Endothelial cell of umbilical vein (primary cell): ENCODE measurements at regions not wholly inside any gene's neighbourhood (a gene's known extent, or its start where the extent isn't known, plus 50 kb on each side); places are given as distances from the start of the nearest gene placed in this dataset.

ENCODE experiments used
- BruUV-seq: library from RNA; stranded (reverse); fragments of 400-500 nt; replicated peaks from 2 replicates; lab custom pipeline; 2021; lab: Mats Ljungman, UMichigan
- CTCF ChIA-PET: fragments of 300-600, 350-600 bp; sonication (Branson Sonifier 250); formaldehyde crosslinking; loops from one replicate; lab custom pipeline; 2021; ENCODE audit warnings: antibody characterized with exemption, inconsistent platforms; lab: Charles Lee
- POLR2A ChIA-PET: fragments of 300-600, 350-600 bp; sonication (Branson Sonifier 250); formaldehyde crosslinking; loops from one replicate; lab custom pipeline; 2021; ENCODE audit warnings: antibody characterized with exemption, inconsistent platforms; lab: Charles Lee
- DNase-seq: peaks from one replicate; pipeline ENCODE4 v3.0.0-alpha.2; 2011; ENCODE audit warnings: low read depth, low spot score
- FAIRE-seq: peaks from 2 replicates; lab custom pipeline; 2011; peaks lifted over from hg19 to GRCh38; lab: Jason Lieb, UNC
- H2AFZ ChIP-seq: 2 replicates; pipeline ENCODE4 v1.6.0; 2012; ENCODE audit warnings: low read depth, low read length, control low read depth, inconsistent platforms
- H3K27ac ChIP-seq: 2 replicates; pipeline ENCODE4 v1.5.1; 2011; ENCODE audit warnings: low read depth, mild to moderate bottlenecking, control low read depth, low read length, moderate library complexity; ENCODE audit not compliant: insufficient read depth
- H3K27me3 ChIP-seq, 2 experiments: 2 replicates each; pipeline versions ENCODE4 v1.6.0 to v1.6.1; 2011; ENCODE audit warnings: low read length in 2 of 2, mixed read lengths in 1 of 2; ENCODE audit not compliant: control insufficient read depth in 2 of 2, insufficient read depth in 2 of 2
- H3K36me3 ChIP-seq, 2 experiments: 2 replicates in 1 of 2; 3 replicates in 1 of 2; pipeline ENCODE4 v1.5.1; 2011; ENCODE audit warnings: low read length in 2 of 2, mild to moderate bottlenecking in 1 of 2, moderate library complexity in 1 of 2; ENCODE audit not compliant: control insufficient read depth in 2 of 2, insufficient read depth in 2 of 2; ENCODE audit errors: extremely low read depth in 1 of 2
- H3K4me1 ChIP-seq: 3 replicates; pipeline ENCODE4 v1.5.1; 2011; ENCODE audit warnings: mild to moderate bottlenecking, low read length; ENCODE audit not compliant: control insufficient read depth, insufficient read depth; ENCODE audit errors: extremely low read depth
- H3K4me2 ChIP-seq: 2 replicates; pipeline ENCODE4 v1.6.1; 2011; ENCODE audit warnings: low read length, control low read depth, mixed read lengths; ENCODE audit not compliant: insufficient read depth
- H3K4me3 ChIP-seq, 3 experiments: fragments of 200-600 bp in 1 of 3; sonication (generic), shearing (Covaris generic) in 1 of 3; replicated peaks in 1 of 3; 2 replicates each; pipeline ENCODE4 v1.5.1; 2011 to 2016; ENCODE audit warnings: control low read depth in 3 of 3, low read length in 3 of 3, mild to moderate bottlenecking in 2 of 3, inconsistent platforms in 1 of 3, low read depth in 1 of 3, moderate library complexity in 1 of 3; ENCODE audit not compliant: insufficient read depth in 1 of 3
- H3K79me2 ChIP-seq: 2 replicates; pipeline ENCODE4 v1.6.0; 2012; ENCODE audit warnings: low read length, inconsistent platforms; ENCODE audit not compliant: control insufficient read depth, insufficient read depth
- H3K9ac ChIP-seq: replicated peaks from 2 replicates; pipeline ENCODE3; 2011; ENCODE audit warnings: low read length, control low read depth; ENCODE audit not compliant: insufficient read depth; ENCODE audit errors: extremely low read depth
- H3K9me1 ChIP-seq: replicated peaks from 3 replicates; pipeline ENCODE4 v1.6.0; 2011; ENCODE audit warnings: mild to moderate bottlenecking, low read length; ENCODE audit not compliant: control insufficient read depth, insufficient read depth; ENCODE audit errors: extremely low read depth
- H3K9me3 ChIP-seq: replicated peaks from 2 replicates; pipeline ENCODE4 v1.5.1; 2012; ENCODE audit warnings: low read length, inconsistent platforms; ENCODE audit not compliant: control insufficient read depth, insufficient read depth
- H4K20me1 ChIP-seq: replicated peaks from 2 replicates; pipeline ENCODE3; 2011; ENCODE audit warnings: mild to moderate bottlenecking, low read length; ENCODE audit not compliant: control insufficient read depth, insufficient read depth; ENCODE audit errors: extremely low read depth
- EZH2 ChIP-seq: IDR thresholded peaks from 2 replicates; pipeline ENCODE4 v1.6.1; 2012; ENCODE audit warnings: borderline replicate concordance, low read depth, mild to moderate bottlenecking, moderate library complexity, low read length, inconsistent platforms; ENCODE audit not compliant: severe bottlenecking
- FOS ChIP-seq: IDR thresholded peaks from 2 replicates; pipeline ENCODE4 v1.6.1; 2011; ENCODE audit warnings: mild to moderate bottlenecking, low read length, moderate library complexity, borderline replicate concordance; ENCODE audit not compliant: insufficient read depth
- GATA2 ChIP-seq: IDR thresholded peaks from 2 replicates; pipeline ENCODE4 v1.7.0; 2011; ENCODE audit warnings: low read depth, mild to moderate bottlenecking, moderate library complexity, mixed read lengths, low read length; ENCODE audit not compliant: insufficient read length, insufficient read depth
- MYC ChIP-seq: IDR thresholded peaks from one replicate; pipeline ENCODE4 v1.6.1; 2011; ENCODE audit warnings: mild to moderate bottlenecking, low read depth, low read length
- POLR2A ChIP-seq: IDR thresholded peaks from 2 replicates; pipeline ENCODE4 v1.6.1; 2012; ENCODE audit warnings: low read depth, mild to moderate bottlenecking, control low read depth, low read length
- POLR2AphosphoS5 ChIP-seq: IDR thresholded peaks from 2 replicates; pipeline ENCODE4 v1.6.1; 2012; ENCODE audit warnings: low read depth, mild to moderate bottlenecking, control low read depth, low read length, moderate library complexity; ENCODE audit not compliant: insufficient read depth
- dilution Hi-C: fragments of 300-500 bp; cut with MboI; formaldehyde crosslinking; loops from one replicate; pipeline ENCODE4 v1.15.0; 2019; ENCODE audit warnings: low sequenced_read_pairs; ENCODE audit not compliant: extremely low pct_ligation_motif_present
- intact Hi-C: fragments of 100-400 bp; cut with micrococcal nuclease; formaldehyde crosslinking; loops from one replicate; pipeline ENCODE4 v1.10.0; 2022
- TF ChIP-seq, protein P1 (sequence below), 2 donors: IDR thresholded peaks; 1 replicate in 1 of 2; 2 replicates in 1 of 2; pipeline ENCODE4 v1.5.1; 2011; ENCODE audit warnings: low read length in 2 of 2, mild to moderate bottlenecking in 2 of 2, moderate library complexity in 2 of 2, control low read depth in 1 of 2, inconsistent platforms in 1 of 2, low read depth in 1 of 2; ENCODE audit not compliant: insufficient read depth in 1 of 2; ENCODE audit errors: extremely low read depth in 1 of 2
- TF ChIP-seq, protein P2 (sequence below): IDR thresholded peaks from 2 replicates; pipeline ENCODE4 v1.6.1; 2011; ENCODE audit not compliant: insufficient read depth, insufficient read length

DNA sequence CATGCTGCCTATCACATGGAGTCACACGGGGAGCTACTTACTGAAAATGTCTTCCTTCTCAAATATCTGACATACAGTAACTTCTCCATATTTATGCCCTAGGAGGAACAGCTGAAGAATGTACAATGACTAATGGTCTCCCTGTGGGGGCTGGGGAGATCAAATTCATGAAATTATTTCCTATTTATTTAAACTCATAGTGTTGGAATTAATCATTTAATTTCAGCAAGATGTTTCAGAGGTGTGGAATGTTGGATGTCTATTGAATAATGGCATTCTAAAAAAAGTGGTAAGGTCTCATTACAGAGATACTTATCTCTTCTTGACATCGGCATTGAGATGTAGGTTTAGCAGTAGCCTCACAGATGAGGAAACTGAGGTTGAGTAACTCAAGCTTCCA, 214.3 kb upstream of the CDH11 start:
- Histone ChIP-seq H3K4me1 (no peaks in the 10 kb centered on the region), H3K9me3 (no peaks in the 10 kb centered on the region), H3K9ac (no peak overlapping the region), H3K4me2 (no peak overlapping the region), H4K20me1 (no peaks in the 10 kb centered on the region), H3K36me3 (no peaks in the 10 kb centered on the region), H3K79me2 (no peaks in the 10 kb centered on the region), H3K9me1 (no peaks in the 10 kb centered on the region), H3K27ac (no peak overlapping the region), H3K27me3 (no peaks in the 10 kb centered on the region), H3K4me3 (no peak overlapping the region), H2AFZ (no peak overlapping the region)
- peak; percentile 32 for DNase-seq
- ChIA-PET CTCF (interaction anchor here (1.5 kb wide), 1 partner anchor 10 kb away, joined by 7 read pairs; no protein-coding TSS in a partner anchor), POLR2A (interaction anchor here (0.7 kb wide), 1 partner anchor 18 kb away, joined by 3 read pairs; no protein-coding TSS in a partner anchor)
- BruUV-seq, result no TSS peak
- TF ChIP-seq, protein P1, sequence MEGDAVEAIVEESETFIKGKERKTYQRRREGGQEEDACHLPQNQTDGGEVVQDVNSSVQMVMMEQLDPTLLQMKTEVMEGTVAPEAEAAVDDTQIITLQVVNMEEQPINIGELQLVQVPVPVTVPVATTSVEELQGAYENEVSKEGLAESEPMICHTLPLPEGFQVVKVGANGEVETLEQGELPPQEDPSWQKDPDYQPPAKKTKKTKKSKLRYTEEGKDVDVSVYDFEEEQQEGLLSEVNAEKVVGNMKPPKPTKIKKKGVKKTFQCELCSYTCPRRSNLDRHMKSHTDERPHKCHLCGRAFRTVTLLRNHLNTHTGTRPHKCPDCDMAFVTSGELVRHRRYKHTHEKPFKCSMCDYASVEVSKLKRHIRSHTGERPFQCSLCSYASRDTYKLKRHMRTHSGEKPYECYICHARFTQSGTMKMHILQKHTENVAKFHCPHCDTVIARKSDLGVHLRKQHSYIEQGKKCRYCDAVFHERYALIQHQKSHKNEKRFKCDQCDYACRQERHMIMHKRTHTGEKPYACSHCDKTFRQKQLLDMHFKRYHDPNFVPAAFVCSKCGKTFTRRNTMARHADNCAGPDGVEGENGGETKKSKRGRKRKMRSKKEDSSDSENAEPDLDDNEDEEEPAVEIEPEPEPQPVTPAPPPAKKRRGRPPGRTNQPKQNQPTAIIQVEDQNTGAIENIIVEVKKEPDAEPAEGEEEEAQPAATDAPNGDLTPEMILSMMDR (IDR thresholded peaks at IDR 0.05; ENCODE audit: extremely low read depth in 1 of 2, insufficient read depth in 1 of 2, low read depth in 1 of 2, low read length in 2 of 2), result no peak
- TF ChIP-seq FOS (peak; percentile 58), POLR2AphosphoS5 (no peak), MYC (no peak), GATA2 (peak; percentile 71), POLR2A (no peak), EZH2 (no peak)
- TF ChIP-seq, protein P2, sequence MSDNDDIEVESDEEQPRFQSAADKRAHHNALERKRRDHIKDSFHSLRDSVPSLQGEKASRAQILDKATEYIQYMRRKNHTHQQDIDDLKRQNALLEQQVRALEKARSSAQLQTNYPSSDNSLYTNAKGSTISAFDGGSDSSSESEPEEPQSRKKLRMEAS, result no peak
- dilution Hi-C loops (no loop called here), intact Hi-C loops (no loop called here)
- no peak for FAIRE-seq
